ENCODE measurements at regions not wholly inside any gene's neighbourhood (a gene's known extent, or its start where the extent isn't known, plus 50 kb on each side); places are given as distances from the start of the nearest gene placed in this dataset.
"Not testable (repeated sequence)": the region's sequence is repeated elsewhere in the genome, so short reads cannot be mapped to it uniquely, and the experiment has no call there.

- DNase-seq (ENCODE audit: low spot score): no peak
Observed at GRCh38 chr9:78438211-78438610, 141.3 kb downstream of the PSAT1 start.

GRCh38 chr9:78438780-78439179 lies 141.9 kb downstream of the PSAT1 start:
- no peak for DNase-seq (ENCODE audit: low spot score)

DNA sequence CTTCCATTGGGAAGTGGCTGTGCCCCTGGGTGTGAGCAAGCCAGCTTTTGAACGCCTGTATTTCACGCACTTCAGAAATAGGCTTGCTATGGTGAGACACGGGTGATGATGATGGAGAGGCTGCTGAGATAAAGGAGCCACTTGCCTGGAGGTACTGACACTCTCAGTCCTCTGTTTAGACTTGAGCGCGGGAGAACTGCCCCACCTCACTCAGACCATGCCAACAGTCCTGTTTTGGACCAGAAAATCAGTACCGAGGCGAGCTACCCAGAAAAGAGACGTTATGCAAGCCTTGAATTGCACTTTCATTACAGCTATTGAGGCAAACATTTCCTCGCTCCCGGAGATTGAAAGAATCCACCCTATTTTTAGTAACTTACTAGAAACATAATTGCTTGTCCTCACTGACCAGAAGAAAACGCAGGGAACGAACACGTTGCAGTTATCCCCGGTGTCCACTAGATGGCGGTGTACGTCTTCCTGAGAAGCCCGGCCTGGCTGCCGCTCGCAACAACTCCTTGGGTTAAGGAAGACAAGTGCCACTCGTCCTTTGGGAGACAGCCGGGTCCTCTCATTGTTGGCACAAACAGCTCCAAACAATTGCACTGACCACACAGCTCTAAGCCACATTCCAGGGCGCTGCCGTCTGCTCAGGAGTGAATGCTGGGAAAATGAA lies 142.4 kb downstream of the PSAT1 start:
- DNase-seq (ENCODE audit: low spot score): peak; percentile 84

GRCh38 chr9:78439866-78440830 lies 143.2 kb downstream of the PSAT1 start:
- no peak for DNase-seq (ENCODE audit: low spot score)

DNA sequence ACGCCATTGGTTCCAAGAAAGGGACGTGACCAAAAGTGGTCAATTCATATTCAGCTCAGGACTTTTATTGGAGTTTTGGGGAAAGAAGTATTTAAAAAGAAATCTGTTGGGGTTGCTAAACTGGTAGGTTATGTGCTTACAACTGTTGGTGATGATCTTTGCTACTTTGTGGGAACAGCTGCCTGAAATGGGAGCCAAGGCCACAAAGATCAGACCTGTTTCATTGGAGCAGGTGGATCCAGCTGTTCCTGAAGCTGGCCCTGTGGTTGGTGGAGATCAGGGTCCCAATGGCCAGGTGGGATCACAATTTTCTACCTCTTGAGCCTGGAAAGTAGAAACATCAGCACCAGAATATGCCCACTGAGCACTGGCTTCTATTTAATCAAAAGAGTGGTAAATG lies 144.5 kb downstream of the PSAT1 start:
- DNase-seq (ENCODE audit: low spot score): no peak

DNA sequence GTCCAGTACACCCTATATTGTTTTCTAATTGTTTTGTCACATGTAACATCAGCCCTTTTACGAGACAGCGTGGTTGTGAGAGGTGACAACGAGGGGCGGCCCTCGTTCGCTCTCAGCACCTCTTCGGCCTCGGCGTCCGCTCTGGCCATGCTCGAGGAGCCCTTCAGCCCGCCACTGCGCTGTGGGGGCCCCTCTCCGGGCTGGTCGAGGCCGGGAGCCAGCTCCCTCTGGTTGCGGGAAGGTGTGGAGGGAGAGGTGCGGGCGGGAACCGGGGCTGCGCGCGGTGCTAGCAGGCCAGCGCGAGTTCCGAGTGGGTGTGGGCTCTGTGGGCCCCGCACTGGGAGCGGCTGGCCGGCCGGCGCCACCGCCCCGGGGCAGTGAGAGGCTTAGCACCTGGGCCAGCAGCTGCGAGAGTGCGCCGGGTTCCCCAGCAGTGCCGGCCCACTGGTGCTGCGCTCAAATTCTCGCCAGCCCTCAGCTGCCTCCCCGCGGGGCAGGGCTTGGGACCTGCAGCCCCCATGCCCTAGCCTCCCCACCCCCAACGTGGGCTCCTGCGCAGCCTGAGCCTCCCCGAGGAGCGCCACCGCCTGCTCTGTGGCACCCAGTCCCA lies 145.0 kb downstream of the PSAT1 start:
- no peak for DNase-seq (ENCODE audit: low spot score)

- not testable (repeated sequence) for DNase-seq (ENCODE audit: low spot score)
Observed at GRCh38 chr9:78442577-78442976, 145.7 kb downstream of the PSAT1 start.

DNA sequence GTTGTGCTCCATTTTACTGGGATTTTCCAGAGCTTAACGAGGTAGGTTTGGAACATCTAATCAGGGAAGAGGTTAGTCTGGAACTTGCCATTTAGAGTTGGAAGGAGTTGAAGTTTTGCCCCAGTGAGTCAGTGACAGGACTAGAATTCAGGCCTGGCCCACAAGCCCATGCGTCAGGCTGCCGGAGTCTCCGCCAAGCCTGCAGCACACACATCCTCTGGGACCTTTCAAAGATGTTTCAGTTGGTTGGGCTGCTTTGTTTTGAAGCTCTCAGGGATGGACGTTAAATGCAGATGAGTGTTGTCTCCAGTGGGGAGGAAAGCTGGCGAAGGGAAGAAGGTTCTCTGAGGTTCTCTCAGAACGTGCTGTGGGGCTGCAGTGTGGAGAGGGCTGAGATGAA lies 147.0 kb downstream of the PSAT1 start:
- DNase-seq (ENCODE audit: low spot score): no peak

- no peak for DNase-seq (ENCODE audit: low spot score)
Observed at GRCh38 chr9:78448960-78449673, 152.2 kb downstream of the PSAT1 start.

DNA sequence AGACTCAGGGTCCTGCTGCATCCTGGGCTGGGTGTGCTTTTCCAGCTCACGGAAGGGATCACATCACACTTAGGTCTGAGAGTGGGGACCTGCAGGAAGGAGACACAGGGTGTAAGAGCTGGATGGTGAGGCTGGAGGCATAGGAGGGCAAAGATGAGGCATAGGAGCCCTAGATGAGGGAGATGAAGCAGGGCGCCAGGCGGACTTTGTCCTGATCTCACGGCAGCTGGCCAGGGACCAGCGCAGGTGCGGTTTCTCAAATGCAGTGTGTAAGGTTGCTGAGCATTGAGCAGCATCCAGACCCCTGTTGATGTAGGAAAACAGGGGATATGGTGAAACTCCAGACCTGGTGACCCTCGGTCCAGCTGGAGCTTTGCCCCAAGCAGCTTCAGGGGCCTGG lies 156.5 kb downstream of the PSAT1 start:
- DNase-seq (ENCODE audit: low spot score): no peak

- no peak for DNase-seq (ENCODE audit: low spot score)
Observed at GRCh38 chr9:78462611-78463010, 165.7 kb downstream of the PSAT1 start.

DNA sequence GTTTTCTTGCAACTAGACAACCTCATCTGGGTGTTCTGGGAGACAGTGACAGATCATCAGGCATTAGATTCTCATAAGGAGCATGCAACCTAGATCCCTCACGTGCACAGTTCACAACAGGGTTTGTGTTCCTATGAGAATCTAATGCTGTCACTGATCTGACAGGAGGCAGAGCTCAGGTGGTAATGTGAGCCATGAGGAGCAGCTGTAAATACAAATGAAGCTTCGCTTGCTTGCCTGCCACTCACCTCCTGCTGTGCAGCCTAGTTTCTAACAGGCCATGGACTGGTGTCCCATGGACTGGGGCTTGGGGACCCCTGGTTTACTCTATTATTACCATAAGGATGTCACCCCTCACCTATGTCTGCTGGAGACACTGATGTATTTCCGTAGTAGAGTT lies 166.8 kb downstream of the PSAT1 start:
- no peak for DNase-seq (ENCODE audit: low spot score)

DNA sequence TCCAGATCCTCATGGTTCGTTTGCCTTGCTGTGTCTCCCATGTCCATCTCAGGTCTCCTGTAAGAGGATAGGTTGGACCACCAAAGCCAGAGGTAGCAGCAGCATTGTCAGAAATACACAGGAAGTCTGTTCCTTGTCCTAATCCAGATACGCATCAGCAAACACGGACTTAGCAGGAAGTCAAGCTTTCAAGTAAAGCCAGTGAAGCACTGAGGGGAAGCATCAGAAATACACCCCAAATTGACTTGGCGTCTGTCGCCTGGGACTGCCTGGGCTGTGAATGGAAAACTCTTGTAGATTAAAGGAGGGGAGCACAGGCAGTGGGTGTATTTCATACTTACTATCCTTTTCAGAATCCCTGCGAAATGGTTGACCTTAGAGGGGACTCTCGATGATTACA lies 171.3 kb downstream of the PSAT1 start:
- DNase-seq (ENCODE audit: low spot score): no peak

DNA sequence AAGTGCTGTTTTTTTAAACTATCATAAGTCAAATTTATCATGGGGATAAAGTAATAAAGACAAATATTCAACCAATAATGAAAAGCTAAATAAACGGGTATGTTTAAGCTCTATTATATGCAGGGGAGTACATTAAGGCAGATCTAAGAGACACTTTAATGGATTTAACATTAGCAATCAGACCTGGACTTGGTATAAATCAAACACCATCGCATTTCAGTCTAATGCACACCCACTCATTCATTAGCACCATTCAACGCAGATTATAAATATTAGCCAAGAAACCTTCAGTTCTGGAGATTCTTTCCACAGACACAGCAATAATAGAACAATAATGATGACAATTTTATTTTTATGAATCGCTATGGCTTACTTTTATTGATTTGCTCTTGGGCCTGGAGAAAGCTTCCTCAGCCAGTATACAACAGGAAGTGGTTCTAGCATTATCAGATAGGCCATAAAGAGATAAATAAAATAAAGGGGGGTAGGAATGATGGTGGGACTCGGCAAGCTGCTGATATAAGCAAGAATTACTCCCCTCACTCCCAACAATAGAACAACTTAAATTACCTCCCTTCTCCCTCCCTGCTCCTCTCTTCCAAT lies 172.2 kb downstream of the PSAT1 start:
- DNase-seq (ENCODE audit: low spot score): no peak

DNA sequence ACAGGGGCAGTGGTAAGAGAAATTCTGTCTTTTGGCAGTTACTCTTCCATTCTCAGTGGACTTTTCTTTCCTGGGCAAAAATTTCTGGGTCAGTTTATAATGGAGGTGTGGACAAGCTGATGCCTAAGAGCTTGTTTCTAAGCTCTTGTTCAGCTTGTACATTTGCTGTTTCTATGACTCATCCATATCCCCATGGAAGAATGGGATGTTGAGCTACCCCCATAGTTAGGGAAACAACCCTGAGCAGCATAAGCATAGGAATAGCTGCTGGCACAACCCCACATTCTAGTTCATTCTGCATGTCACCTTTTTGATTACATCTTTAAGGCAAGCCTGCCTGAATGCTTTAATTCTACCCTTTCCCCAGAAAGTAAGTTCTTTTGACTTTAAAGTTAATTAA lies 173.3 kb downstream of the PSAT1 start:
- DNase-seq (ENCODE audit: low spot score): no peak

DNA sequence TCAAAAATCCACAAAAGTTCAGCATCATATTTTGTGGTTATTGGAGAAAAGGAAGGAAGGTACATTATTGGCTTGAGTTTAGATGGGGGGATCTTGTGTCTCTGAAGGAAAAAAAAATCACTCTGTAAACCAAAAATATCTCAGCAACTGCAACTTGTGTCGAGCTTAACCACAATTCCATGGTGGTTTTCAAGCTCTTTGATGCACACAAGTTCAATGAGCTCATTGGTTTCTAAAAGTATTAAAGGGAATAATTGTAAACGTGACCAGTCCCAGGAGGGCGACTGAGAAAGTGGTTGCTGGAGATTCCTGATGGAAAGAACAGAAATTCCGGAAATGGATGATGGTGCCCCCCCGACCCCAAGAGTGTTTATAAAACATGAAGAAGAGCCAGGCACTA lies 173.8 kb downstream of the PSAT1 start:
- no peak for DNase-seq (ENCODE audit: low spot score)

DNA sequence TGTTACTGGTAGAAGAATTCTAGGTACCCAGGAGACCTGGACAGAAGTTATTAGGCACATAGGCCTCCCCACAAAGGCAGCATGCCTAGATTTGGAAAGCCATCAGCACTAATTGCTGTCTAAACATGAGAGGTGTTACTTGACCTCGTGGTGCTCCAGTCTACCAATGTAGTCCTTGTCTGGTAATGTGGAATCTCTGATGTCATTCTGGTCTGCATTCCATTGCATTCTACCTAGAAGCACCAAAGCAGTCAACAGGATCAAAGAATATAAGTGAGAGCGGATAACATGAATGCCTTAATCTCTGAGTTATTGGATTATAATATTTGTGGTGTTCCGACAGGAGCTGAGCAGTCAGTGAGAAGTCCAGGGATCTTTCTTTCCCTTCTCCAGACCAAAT lies 175.2 kb downstream of the PSAT1 start:
- no peak for DNase-seq (ENCODE audit: low spot score)

- DNase-seq (ENCODE audit: low spot score): no peak
Observed at GRCh38 chr9:78479441-78479840, 182.5 kb downstream of the PSAT1 start.

DNA sequence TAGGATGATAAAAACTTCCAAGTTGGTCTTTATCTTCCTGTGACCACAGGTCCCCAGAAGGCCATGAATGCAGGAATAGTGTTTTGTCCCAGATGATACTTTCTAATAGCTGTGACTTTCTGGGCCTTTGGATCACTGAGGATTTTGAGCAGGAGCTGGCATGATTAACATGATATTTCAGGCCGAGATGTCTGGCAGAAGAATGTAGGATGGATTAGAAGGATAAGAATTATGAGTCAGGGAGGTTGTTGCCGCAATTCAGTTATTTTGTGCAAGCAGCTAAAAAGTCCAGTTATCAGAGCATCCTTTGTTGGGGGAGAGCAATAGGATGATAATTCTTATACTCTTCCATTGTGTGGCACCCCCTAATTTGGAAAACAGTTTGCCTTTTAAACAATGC lies 189.7 kb downstream of the PSAT1 start:
- no peak for DNase-seq (ENCODE audit: low spot score)

GRCh38 chr9:78490231-78490630 lies 193.3 kb downstream of the PSAT1 start:
- DNase-seq (ENCODE audit: low spot score): no peak

GRCh38 chr9:78491402-78491801 lies 194.5 kb downstream of the PSAT1 start:
- no peak for DNase-seq (ENCODE audit: low spot score)

GRCh38 chr9:78493166-78493742 lies 196.3 kb downstream of the PSAT1 start:
- no peak for DNase-seq (ENCODE audit: low spot score)

All from globus pallidus (tissue), 1 donor.